Sigmoid colon (tissue), 4 donors: ENCODE measurements at regions not wholly inside any gene's neighbourhood (a gene's known extent, or its start where the extent isn't known, plus 50 kb on each side); places are given as distances from the start of the nearest gene placed in this dataset.

Experiments
- CTCF ChIP-seq, 4 experiments: fragments of 450-650 bp in 3 of 4; fragments of 200-600 bp in 1 of 4; IDR thresholded peaks; one replicate each; pipeline ENCODE4 v1.5.1; 2016 to 2019; ENCODE audit warnings: antibody characterized with exemption in 4 of 4, mild to moderate bottlenecking in 3 of 4, moderate library complexity in 2 of 4
- POLR2A ChIP-seq, 2 donors: fragments of 450-650 bp; IDR thresholded peaks; one replicate each; pipeline ENCODE4 v1.6.1; 2016; ENCODE audit warnings: antibody characterized with exemption in 2 of 2, mild to moderate bottlenecking in 2 of 2, moderate library complexity in 2 of 2
- POLR2AphosphoS5 ChIP-seq, 4 donors: sonication (generic); formaldehyde crosslinking; IDR thresholded peaks; one replicate each; pipeline ENCODE4 v1.6.1; 2017; ENCODE audit warnings: antibody characterized with exemption in 4 of 4

GRCh38 chr1:172789840-172790239 is 130.9 kb downstream of the FASLG start:
- TF ChIP-seq CTCF (IDR thresholded peaks at IDR 0.05) (no peak), POLR2AphosphoS5 (IDR thresholded peaks at IDR 0.05) (no peak), POLR2A (IDR thresholded peaks at IDR 0.05) (no peak)
